SK-N-SH (cell line): ENCODE measurements at regions not wholly inside any gene's neighbourhood (a gene's known extent, or its start where the extent isn't known, plus 50 kb on each side); places are given as distances from the start of the nearest gene placed in this dataset.

Experiments used
- CTCF ChIA-PET: fragments of 300-600, 350-600 bp; formaldehyde crosslinking; extraction: SDS; loops from one replicate; lab custom pipeline; 2021; lab: Yijun Ruan, JAX
- POLR2A ChIA-PET: fragments of 350-600 bp; sonication (Branson Sonifier 250); formaldehyde crosslinking; extraction: SDS; loops from one replicate; lab custom pipeline; 2020; ENCODE audit warnings: antibody characterized with exemption, inconsistent platforms; lab: Yijun Ruan, JAX
- DNase-seq: peaks from one replicate; pipeline ENCODE4 v3.0.0; 2012
- H2AFZ ChIP-seq: fragments of 200-600 bp; sonication (generic); 2 replicates; pipeline ENCODE4 v1.8.1; 2016; ENCODE audit warnings: antibody characterized with exemption, mild to moderate bottlenecking, low read depth
- H3F3A ChIP-seq: fragments of 200-600 bp; sonication (generic); replicated peaks from 2 replicates; pipeline ENCODE3; 2016; ENCODE audit warnings: antibody characterized with exemption, mild to moderate bottlenecking; ENCODE audit not compliant: insufficient read depth
- H3K27ac ChIP-seq, 2 experiments: fragments of 200-500 bp in 1 of 2; fragments of 200-600 bp in 1 of 2; sonication (Bioruptor generic) in 1 of 2; sonication (generic), shearing (Covaris generic) in 1 of 2; 2 replicates each; pipeline versions ENCODE4 v1.5.1 to v1.6.1; 2014 to 2016; ENCODE audit warnings: low read depth in 2 of 2, inconsistent platforms in 1 of 2, low read length in 1 of 2, mild to moderate bottlenecking in 1 of 2, mixed read lengths in 1 of 2
- H3K27me3 ChIP-seq: fragments of 200-600 bp; sonication (generic), shearing (Covaris generic); 2 replicates; pipeline ENCODE4 v1.6.1; 2016; ENCODE audit warnings: mixed run types; ENCODE audit not compliant: insufficient read depth
- H3K36me3 ChIP-seq, 2 experiments: fragments of 200-500 bp in 1 of 2; fragments of 200-600 bp in 1 of 2; sonication (Bioruptor generic) in 1 of 2; sonication (generic) in 1 of 2; replicated peaks in 1 of 2; 2 replicates each; pipeline versions ENCODE3 to v1.5.1; 2014 to 2016; ENCODE audit warnings: low read length in 1 of 2, mild to moderate bottlenecking in 1 of 2; ENCODE audit not compliant: insufficient read depth in 2 of 2, control insufficient read depth in 1 of 2
- H3K4me1 ChIP-seq, 2 experiments: fragments of 200-500 bp in 1 of 2; fragments of 200-600 bp in 1 of 2; sonication (Bioruptor generic) in 1 of 2; sonication (generic), shearing (Covaris generic) in 1 of 2; 2 replicates each; pipeline versions ENCODE4 v1.5.1 to v1.6.1; 2014 to 2016; ENCODE audit warnings: low read depth in 1 of 2, low read length in 1 of 2, mixed run types in 1 of 2; ENCODE audit not compliant: insufficient read depth in 2 of 2, control insufficient read depth in 1 of 2
- H3K4me2 ChIP-seq: fragments of 200-600 bp; sonication (generic), shearing (Covaris generic); 2 replicates; pipeline ENCODE4 v1.6.1; 2017; ENCODE audit warnings: mixed run types
- H3K4me3 ChIP-seq, 2 experiments: fragments of 200-500 bp in 1 of 2; fragments of 200-600 bp in 1 of 2; sonication (Bioruptor generic) in 1 of 2; sonication (generic), shearing (Covaris generic) in 1 of 2; 2 replicates each; pipeline versions ENCODE4 v1.5.1 to v1.8.1; 2014 to 2016; ENCODE audit warnings: low read depth in 2 of 2, inconsistent platforms in 1 of 2, low read length in 1 of 2, mild to moderate bottlenecking in 1 of 2, mixed read lengths in 1 of 2, moderate library complexity in 1 of 2
- H3K79me2 ChIP-seq: fragments of 200-600 bp; sonication (generic); 2 replicates; pipeline ENCODE4 v1.8.1; 2017; ENCODE audit warnings: mild to moderate bottlenecking; ENCODE audit not compliant: insufficient read depth
- H3K9ac ChIP-seq: fragments of 200-600 bp; sonication (generic); 2 replicates; pipeline ENCODE4 v1.6.1; 2017; ENCODE audit warnings: mixed run types
- H3K9me2 ChIP-seq: fragments of 200-600 bp; sonication (generic); 2 replicates; pipeline ENCODE4 v1.6.1; 2017; ENCODE audit warnings: mixed run types
- H3K9me3 ChIP-seq: fragments of 200-600 bp; sonication (generic); 2 replicates; pipeline ENCODE4 v1.6.1; 2017; ENCODE audit warnings: mixed run types, mild to moderate bottlenecking, moderate library complexity
- H4K20me1 ChIP-seq: fragments of 200-600 bp; sonication (generic); 2 replicates; pipeline ENCODE4 v1.6.1; 2017; ENCODE audit warnings: mild to moderate bottlenecking, mixed run types; ENCODE audit not compliant: insufficient read depth
- CHD2 ChIP-seq: fragments of 150-350 bp; IDR thresholded peaks from 2 replicates; pipeline ENCODE4 v1.6.1; 2018; ENCODE audit warnings: low read length; ENCODE audit not compliant: partially characterized antibody
- ELF1 ChIP-seq: IDR thresholded peaks from 2 replicates; pipeline ENCODE4 v1.4.0; 2012
- FOSL2 ChIP-seq: IDR thresholded peaks from 2 replicates; pipeline ENCODE4 v1.4.0; 2012; ENCODE audit warnings: low read depth, mild to moderate bottlenecking, moderate library complexity, borderline replicate concordance
- GATA2 ChIP-seq: sonication (generic); formaldehyde crosslinking; IDR thresholded peaks from 2 replicates; pipeline ENCODE4 v1.5.0; 2020; ENCODE audit warnings: mild to moderate bottlenecking, missing genetic modification reagents
- MEF2A ChIP-seq: IDR thresholded peaks from 2 replicates; pipeline ENCODE4 v1.4.0; 2012; ENCODE audit warnings: low read depth, borderline replicate concordance
- MXI1 ChIP-seq: IDR thresholded peaks from 2 replicates; pipeline ENCODE4 v1.6.1; 2012; ENCODE audit warnings: mild to moderate bottlenecking, low read depth, low read length, improper control_type of control experiment
- NFIC ChIP-seq: IDR thresholded peaks from 2 replicates; pipeline ENCODE4 v1.4.0; 2012; ENCODE audit warnings: borderline replicate concordance
- NRF1 ChIP-seq: IDR thresholded peaks from 2 replicates; pipeline ENCODE4 v1.6.1; 2012; ENCODE audit warnings: low read depth, mild to moderate bottlenecking, low read length
- PBX3 ChIP-seq: IDR thresholded peaks from 2 replicates; pipeline ENCODE4; 2012
- POLR2AphosphoS5 ChIP-seq: IDR thresholded peaks from 2 replicates; pipeline ENCODE4 v1.6.1; 2012; ENCODE audit warnings: low read depth, low read length
- REST ChIP-seq: IDR thresholded peaks from 2 replicates; pipeline ENCODE4 v1.6.1; 2012; ENCODE audit warnings: mild to moderate bottlenecking, low read depth, low read length, moderate library complexity
- RFX5 ChIP-seq: IDR thresholded peaks from 2 replicates; pipeline ENCODE4 v1.6.1; 2012; ENCODE audit warnings: mild to moderate bottlenecking, improper control_type of control experiment, low read length
- TCF12 ChIP-seq: IDR thresholded peaks from 2 replicates; pipeline ENCODE4 v1.4.0; 2012
- TEAD4 ChIP-seq: IDR thresholded peaks from 2 replicates; pipeline ENCODE4 v1.4.0; 2012; ENCODE audit warnings: mild to moderate bottlenecking, borderline replicate concordance; ENCODE audit not compliant: insufficient read depth
- YY1 ChIP-seq: IDR thresholded peaks from 2 replicates; pipeline ENCODE4 v1.4.0; 2012; ENCODE audit warnings: low read depth, mild to moderate bottlenecking
- ZBTB33 ChIP-seq: IDR thresholded peaks from 2 replicates; pipeline ENCODE4 v1.4.0; 2012; ENCODE audit warnings: low read depth, borderline replicate concordance
- WGBS: methylation state at CpG from one replicate; pipeline ENCODE4 v1.1.6; 2017; ENCODE audit warnings: low lambda C conversion rate; 5-methylcytosine and 5-hydroxymethylcytosine counted together

- TF ChIP-seq ZBTB33: no peak
Observed at GRCh38 chr2:82507657-82508056, 1951.4 kb downstream of the SUCLG1 start (continued).

GRCh38 chr2:82501217-82501616, 1957.9 kb downstream of the SUCLG1 start:
- no peaks in the 10 kb centered on the region for H3K9me2 ChIP-seq
- no peak for DNase-seq
- no peaks in the 10 kb centered on the region for H3K9me3 ChIP-seq
- H3K36me3 ChIP-seq: no peaks in the 10 kb centered on the region
- 11% methylated on average over 4 of the region's 4 CpGs for WGBS
- H3K79me2 ChIP-seq: no peaks in the 10 kb centered on the region
- H3K4me3 ChIP-seq: no peak overlapping the region
- no peak overlapping the region for H3K9ac ChIP-seq
- H3K27ac ChIP-seq: no peak overlapping the region
- H3K27me3 ChIP-seq: no peaks in the 10 kb centered on the region
- no peaks in the 10 kb centered on the region for H4K20me1 ChIP-seq
- ChIA-PET POLR2A (no interaction called here), CTCF (no interaction called here)
- no peak overlapping the region for H3K4me2 ChIP-seq
- no peaks in the 10 kb centered on the region for H3F3A ChIP-seq
- TF ChIP-seq PBX3: no peak
- TF ChIP-seq ZBTB33: no peak
- TF ChIP-seq MEF2A: no peak
- TF ChIP-seq CHD2: no peak
- no peak for TF ChIP-seq NRF1
- TF ChIP-seq ELF1: no peak
- TF ChIP-seq NFIC: no peak
- TF ChIP-seq TEAD4: no peak
- no peak for TF ChIP-seq POLR2AphosphoS5
- TF ChIP-seq GATA2 (CRISPR knock-in tag): no peak
- TF ChIP-seq REST: no peak
- TF ChIP-seq RFX5: no peak
- no peak for TF ChIP-seq YY1
- TF ChIP-seq FOSL2: no peak
- TF ChIP-seq MXI1: no peak
- no peak for TF ChIP-seq TCF12
- no peak overlapping the region for H2AFZ ChIP-seq
- no peaks in the 10 kb centered on the region for H3K4me1 ChIP-seq
